Ovary (tissue), 3 donors: ENCODE measurements at regions not wholly inside any gene's neighbourhood (a gene's known extent, or its start where the extent isn't known, plus 50 kb on each side); places are given as distances from the start of the nearest gene placed in this dataset.

Experiments
- CTCF ChIP-seq, 3 donors: fragments of 450-650 bp in 2 of 3; fragments of 200-600 bp in 1 of 3; IDR thresholded peaks; one replicate each; pipeline versions ENCODE4 v1.5.1 to v1.8.0; 2016 to 2022; ENCODE audit warnings: antibody characterized with exemption in 3 of 3, mild to moderate bottlenecking in 1 of 3
- POLR2A ChIP-seq: fragments of 450-650 bp; IDR thresholded peaks from one replicate; pipeline ENCODE4 v1.6.1; 2017; ENCODE audit warnings: antibody characterized with exemption, mild to moderate bottlenecking, moderate library complexity
- donor health status: DM: no; HTN: no; CAD: no.

- TF ChIP-seq CTCF (IDR thresholded peaks at IDR 0.05) (no peak), POLR2A (no peak)
Observed at GRCh38 chr4:96139251-96139929, 299.5 kb downstream of the PDHA2 start.
